ENCODE measurements at regions not wholly inside any gene's neighbourhood (a gene's known extent, or its start where the extent isn't known, plus 50 kb on each side); places are given as distances from the start of the nearest gene placed in this dataset.
"Not testable (repeated sequence)": the region's sequence is repeated elsewhere in the genome, so short reads cannot be mapped to it uniquely, and the experiment has no call there.

- DNase-seq (ENCODE audit: low read depth in 2 of 2), result no peak
Observed at GRCh38 chr10:108014145-108014901, 849.8 kb upstream of the SORCS1 start.

- DNase-seq (ENCODE audit: low read depth in 2 of 2), result no peak
Observed at GRCh38 chr10:108005627-108006026, 841.1 kb upstream of the SORCS1 start.

- DNase-seq (ENCODE audit: low read depth in 2 of 2), result no peak
Observed at GRCh38 chr10:108003576-108003975, 839.1 kb upstream of the SORCS1 start.

- DNase-seq (ENCODE audit: low read depth in 2 of 2), result no peak
Observed at GRCh38 chr10:108003061-108003460, 838.6 kb upstream of the SORCS1 start.

- DNase-seq (ENCODE audit: low read depth in 2 of 2), result no peak
Observed at GRCh38 chr10:108000365-108000764, 835.9 kb upstream of the SORCS1 start.

- no peak for DNase-seq (ENCODE audit: low read depth in 2 of 2)
Observed at GRCh38 chr10:107994621-107995270, 830.2 kb upstream of the SORCS1 start.

- DNase-seq (ENCODE audit: low read depth in 2 of 2), result no peak
Observed at GRCh38 chr10:107986571-107986970, 822.1 kb upstream of the SORCS1 start.

- DNase-seq (ENCODE audit: low read depth in 2 of 2), result no peak
Observed at GRCh38 chr10:107984581-107984980, 820.1 kb upstream of the SORCS1 start.

- no peak for DNase-seq (ENCODE audit: low read depth in 2 of 2)
Observed at GRCh38 chr10:107984149-107984548, 819.6 kb upstream of the SORCS1 start.

- no peak for DNase-seq (ENCODE audit: low read depth in 2 of 2)
Observed at GRCh38 chr10:107978455-107978854, 813.9 kb upstream of the SORCS1 start.

- DNase-seq (ENCODE audit: low read depth in 2 of 2), result no peak
Observed at GRCh38 chr10:107971973-107972372, 807.5 kb upstream of the SORCS1 start.

GRCh38 chr10:107971411-107971810 lies 806.9 kb upstream of the SORCS1 start:
- DNase-seq (ENCODE audit: low read depth in 2 of 2), result no peak

- DNase-seq (ENCODE audit: low read depth in 2 of 2), result no peak
Observed at GRCh38 chr10:107970512-107970911, 806.0 kb upstream of the SORCS1 start.

GRCh38 chr10:107969936-107970335 lies 805.4 kb upstream of the SORCS1 start:
- no peak for DNase-seq (ENCODE audit: low read depth in 2 of 2)

GRCh38 chr10:107966826-107967225 lies 802.3 kb upstream of the SORCS1 start:
- DNase-seq (ENCODE audit: low read depth in 2 of 2), result no peak

- no peak for DNase-seq (ENCODE audit: low read depth in 2 of 2)
Observed at GRCh38 chr10:107952649-107953556, 788.4 kb upstream of the SORCS1 start.

- DNase-seq (ENCODE audit: low read depth in 2 of 2), result not testable (repeated sequence)
Observed at GRCh38 chr10:107950411-107951062, 786.0 kb upstream of the SORCS1 start.

GRCh38 chr10:107942826-107943225 lies 778.3 kb upstream of the SORCS1 start:
- DNase-seq (ENCODE audit: low read depth in 2 of 2), result no peak

GRCh38 chr10:107933076-107933475 lies 768.6 kb upstream of the SORCS1 start:
- DNase-seq (ENCODE audit: low read depth in 2 of 2), result no peak

GRCh38 chr10:107931808-107932207 lies 767.3 kb upstream of the SORCS1 start:
- DNase-seq (ENCODE audit: low read depth in 2 of 2), result no peak

- DNase-seq (ENCODE audit: low read depth in 2 of 2), result no peak
Observed at GRCh38 chr10:107930037-107930436, 765.5 kb upstream of the SORCS1 start.

- DNase-seq (ENCODE audit: low read depth in 2 of 2), result no peak
Observed at GRCh38 chr10:107924458-107924857, 760.0 kb upstream of the SORCS1 start.
